ENCODE measurements at regions not wholly inside any gene's neighbourhood (a gene's known extent, or its start where the extent isn't known, plus 50 kb on each side); places are given as distances from the start of the nearest gene placed in this dataset.

DNA sequence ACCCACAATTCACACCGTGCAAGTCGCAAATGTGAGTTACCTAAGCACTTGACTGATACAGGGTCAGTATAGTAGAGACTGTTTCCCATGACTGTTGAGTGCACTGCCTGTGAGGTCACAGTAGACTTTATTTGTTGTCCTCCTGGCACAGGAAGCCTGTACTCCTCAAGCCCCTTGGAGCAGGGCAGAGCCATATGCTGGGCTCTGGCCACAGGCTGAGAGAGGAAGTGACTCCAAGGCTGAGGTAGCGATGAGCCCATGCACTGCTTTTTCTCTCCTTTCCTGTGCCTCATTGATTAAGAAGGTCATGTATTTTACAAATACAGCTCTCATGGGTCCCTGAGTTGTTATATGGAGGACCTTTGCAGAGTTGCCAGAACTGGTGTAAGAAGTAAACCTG, 287.7 kb downstream of the SRBD1 start:
- TF ChIP-seq POLR2AphosphoS5 (IDR thresholded peaks at IDR 0.05) (no peak), CTCF (IDR thresholded peaks at IDR 0.05) (no peak), POLR2A (IDR thresholded peaks at IDR 0.05) (no peak)
